ENCODE measurements at regions not wholly inside any gene's neighbourhood (a gene's known extent, or its start where the extent isn't known, plus 50 kb on each side); places are given as distances from the start of the nearest gene placed in this dataset.

- DNase-seq (ENCODE audit: low read depth) = no peak
Measured at GRCh38 chr2:6068429-6068828, 376.2 kb downstream of the SOX11 start.

GRCh38 chr2:6069381-6069780 is 377.2 kb downstream of the SOX11 start:
- no peak for DNase-seq (ENCODE audit: low read depth)

- DNase-seq (ENCODE audit: low read depth) = no peak
Measured at GRCh38 chr2:6071519-6071918, 379.3 kb downstream of the SOX11 start.

GRCh38 chr2:6072276-6072675 is 380.1 kb downstream of the SOX11 start:
- DNase-seq (ENCODE audit: low read depth) = no peak

GRCh38 chr2:6072768-6073167 is 380.6 kb downstream of the SOX11 start:
- DNase-seq (ENCODE audit: low read depth) = no peak

GRCh38 chr2:6073191-6074088 is 381.3 kb downstream of the SOX11 start:
- no peak for DNase-seq (ENCODE audit: low read depth)

- DNase-seq (ENCODE audit: low read depth) = no peak
Measured at GRCh38 chr2:6074089-6074643, 382.0 kb downstream of the SOX11 start.

GRCh38 chr2:6077585-6077984 is 385.4 kb downstream of the SOX11 start:
- DNase-seq (ENCODE audit: low read depth) = no peak

- no peak for DNase-seq (ENCODE audit: low read depth)
Measured at GRCh38 chr2:6078414-6078813, 386.2 kb downstream of the SOX11 start.

- DNase-seq (ENCODE audit: low read depth) = no peak
Measured at GRCh38 chr2:6079405-6079804, 387.2 kb downstream of the SOX11 start.

- no peak for DNase-seq (ENCODE audit: low read depth)
Measured at GRCh38 chr2:6080932-6081753, 389.0 kb downstream of the SOX11 start.

- no peak for DNase-seq (ENCODE audit: low read depth)
Measured at GRCh38 chr2:6081955-6082624, 389.9 kb downstream of the SOX11 start.

- no peak for DNase-seq (ENCODE audit: low read depth)
Measured at GRCh38 chr2:6082625-6083018, 390.4 kb downstream of the SOX11 start.

- DNase-seq (ENCODE audit: low read depth) = no peak
Measured at GRCh38 chr2:6083136-6083535, 391.0 kb downstream of the SOX11 start.

GRCh38 chr2:6089474-6089873 is 397.3 kb downstream of the SOX11 start:
- no peak for DNase-seq (ENCODE audit: low read depth)

GRCh38 chr2:6103372-6103771 is 411.2 kb downstream of the SOX11 start:
- DNase-seq (ENCODE audit: low read depth) = no peak

- no peak for DNase-seq (ENCODE audit: low read depth)
Measured at GRCh38 chr2:6103949-6104348, 411.8 kb downstream of the SOX11 start.

- DNase-seq (ENCODE audit: low read depth) = no peak
Measured at GRCh38 chr2:6107290-6107689, 415.1 kb downstream of the SOX11 start.

- DNase-seq (ENCODE audit: low read depth) = no peak
Measured at GRCh38 chr2:6109831-6110230, 417.6 kb downstream of the SOX11 start.

GRCh38 chr2:6111781-6112261 is 419.6 kb downstream of the SOX11 start:
- no peak for DNase-seq (ENCODE audit: low read depth)

GRCh38 chr2:6113786-6114185 is 421.6 kb downstream of the SOX11 start:
- no peak for DNase-seq (ENCODE audit: low read depth)

- DNase-seq (ENCODE audit: low read depth) = no peak
Measured at GRCh38 chr2:6127718-6128117, 435.5 kb downstream of the SOX11 start.
